Neural progenitor cell (in vitro differentiated cells): ENCODE measurements at regions not wholly inside any gene's neighbourhood (a gene's known extent, or its start where the extent isn't known, plus 50 kb on each side); places are given as distances from the start of the nearest gene placed in this dataset.

Experiments used
- EZH2phosphoT487 ChIP-seq: fragments of 200-600 bp; sonication (generic); IDR thresholded peaks from 2 replicates; pipeline ENCODE4 v1.6.1; 2017; ENCODE audit warnings: antibody characterized with exemption
- TF ChIP-seq, protein P1 (sequence below): fragments of 200-600 bp; sonication (generic); IDR thresholded peaks from 2 replicates; pipeline ENCODE4 v1.5.1; 2017; ENCODE audit warnings: antibody characterized with exemption, mild to moderate bottlenecking

DNA sequence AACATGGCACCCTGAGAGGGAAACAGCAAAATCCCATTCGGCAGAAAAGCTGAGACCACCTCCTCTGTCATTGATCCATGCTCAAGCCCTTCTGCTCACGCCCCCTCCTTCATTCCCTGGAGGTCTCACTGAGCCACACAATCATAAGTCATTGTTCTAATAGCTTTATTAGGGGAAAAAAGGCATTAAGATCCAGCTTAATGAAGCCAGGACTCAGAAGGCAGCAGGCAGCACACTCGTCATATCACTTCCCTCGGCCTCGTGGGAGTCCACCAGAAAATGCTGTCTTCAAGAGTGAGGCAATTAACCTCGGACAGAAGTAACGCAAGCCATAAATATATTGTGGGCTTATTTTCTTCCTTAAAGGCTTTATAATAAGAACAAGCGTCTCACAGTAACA, 153.9 kb upstream of the PPP2R3A start:
- no peak for TF ChIP-seq EZH2phosphoT487
- TF ChIP-seq, protein P1, sequence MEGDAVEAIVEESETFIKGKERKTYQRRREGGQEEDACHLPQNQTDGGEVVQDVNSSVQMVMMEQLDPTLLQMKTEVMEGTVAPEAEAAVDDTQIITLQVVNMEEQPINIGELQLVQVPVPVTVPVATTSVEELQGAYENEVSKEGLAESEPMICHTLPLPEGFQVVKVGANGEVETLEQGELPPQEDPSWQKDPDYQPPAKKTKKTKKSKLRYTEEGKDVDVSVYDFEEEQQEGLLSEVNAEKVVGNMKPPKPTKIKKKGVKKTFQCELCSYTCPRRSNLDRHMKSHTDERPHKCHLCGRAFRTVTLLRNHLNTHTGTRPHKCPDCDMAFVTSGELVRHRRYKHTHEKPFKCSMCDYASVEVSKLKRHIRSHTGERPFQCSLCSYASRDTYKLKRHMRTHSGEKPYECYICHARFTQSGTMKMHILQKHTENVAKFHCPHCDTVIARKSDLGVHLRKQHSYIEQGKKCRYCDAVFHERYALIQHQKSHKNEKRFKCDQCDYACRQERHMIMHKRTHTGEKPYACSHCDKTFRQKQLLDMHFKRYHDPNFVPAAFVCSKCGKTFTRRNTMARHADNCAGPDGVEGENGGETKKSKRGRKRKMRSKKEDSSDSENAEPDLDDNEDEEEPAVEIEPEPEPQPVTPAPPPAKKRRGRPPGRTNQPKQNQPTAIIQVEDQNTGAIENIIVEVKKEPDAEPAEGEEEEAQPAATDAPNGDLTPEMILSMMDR: no peak
